NT2/D1 (cell line): ENCODE measurements at regions not wholly inside any gene's neighbourhood (a gene's known extent, or its start where the extent isn't known, plus 50 kb on each side); places are given as distances from the start of the nearest gene placed in this dataset.

ENCODE experiments used
- YY1 ChIP-seq: IDR thresholded peaks from 2 replicates; pipeline ENCODE4 v1.6.1; 2011; ENCODE audit not compliant: insufficient read length, insufficient read depth
- ZNF274 ChIP-seq: IDR thresholded peaks from 2 replicates; pipeline ENCODE4 v1.6.1; 2011; ENCODE audit warnings: mild to moderate bottlenecking, low read depth, low read length

GRCh38 chr16:50878966-50879615, 137.2 kb downstream of the CYLD start:
- no peak for TF ChIP-seq YY1
- no peak for TF ChIP-seq ZNF274
